ENCODE measurements at regions not wholly inside any gene's neighbourhood (a gene's known extent, or its start where the extent isn't known, plus 50 kb on each side); places are given as distances from the start of the nearest gene placed in this dataset.

DNA sequence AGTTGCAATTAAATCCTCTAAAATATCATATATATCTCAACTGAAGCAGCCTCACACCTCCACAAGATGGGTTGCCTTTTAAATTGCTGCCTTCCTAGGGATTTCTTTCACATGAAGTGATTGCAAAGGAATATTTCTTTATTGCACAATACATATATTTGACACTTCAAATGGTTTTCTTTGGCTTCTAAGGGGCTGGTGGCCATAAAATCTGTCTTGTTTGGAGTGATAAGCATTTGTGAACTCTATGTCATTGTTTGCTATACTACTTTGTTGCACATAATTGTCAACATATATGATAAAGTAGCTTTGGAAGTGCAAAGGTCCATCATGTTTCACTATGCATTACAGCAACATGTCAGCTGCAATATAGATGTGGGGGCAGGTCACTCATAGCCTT lies 2380.9 kb downstream of the PCDH9 start:
- no peak for DNase-seq

DNA sequence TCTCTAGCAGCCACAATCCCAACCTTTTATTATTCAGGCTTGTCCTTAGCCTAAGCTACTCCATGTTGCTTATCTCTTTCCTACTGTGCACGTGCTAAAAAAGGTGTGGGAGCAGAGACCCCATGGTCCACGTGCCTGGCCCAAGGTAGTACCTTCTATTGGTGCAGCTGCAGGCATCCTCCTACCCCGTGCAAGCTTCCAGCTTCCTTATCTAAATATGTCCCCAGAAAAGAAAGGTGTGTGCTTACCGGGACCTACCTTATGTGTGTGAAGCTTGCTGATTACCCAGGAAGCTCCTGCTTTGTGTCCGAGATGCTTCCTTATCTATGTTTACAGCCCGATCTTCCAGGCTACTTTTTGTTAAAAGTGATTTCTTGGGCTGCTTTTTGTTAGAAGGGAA lies 2382.4 kb downstream of the PCDH9 start:
- no peak for DNase-seq

DNA sequence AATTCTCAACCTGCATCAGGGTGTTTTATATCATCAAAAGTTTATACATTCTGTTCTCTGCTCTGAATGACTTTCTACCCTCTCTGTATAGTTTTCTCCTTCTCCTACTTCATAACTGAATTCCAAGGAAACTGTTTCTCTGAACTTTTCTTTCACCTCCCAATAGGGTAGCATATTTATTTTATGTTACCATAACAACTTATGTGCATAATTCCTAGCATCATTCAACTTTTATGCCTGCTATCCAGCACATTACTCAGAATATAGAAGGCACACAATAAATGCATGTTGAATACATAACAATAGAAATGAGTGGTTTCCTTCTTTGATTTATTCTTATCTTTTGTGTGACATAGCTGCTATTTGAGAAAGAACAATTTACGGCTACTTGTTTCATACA lies 2385.0 kb downstream of the PCDH9 start:
- no peak for DNase-seq

DNA sequence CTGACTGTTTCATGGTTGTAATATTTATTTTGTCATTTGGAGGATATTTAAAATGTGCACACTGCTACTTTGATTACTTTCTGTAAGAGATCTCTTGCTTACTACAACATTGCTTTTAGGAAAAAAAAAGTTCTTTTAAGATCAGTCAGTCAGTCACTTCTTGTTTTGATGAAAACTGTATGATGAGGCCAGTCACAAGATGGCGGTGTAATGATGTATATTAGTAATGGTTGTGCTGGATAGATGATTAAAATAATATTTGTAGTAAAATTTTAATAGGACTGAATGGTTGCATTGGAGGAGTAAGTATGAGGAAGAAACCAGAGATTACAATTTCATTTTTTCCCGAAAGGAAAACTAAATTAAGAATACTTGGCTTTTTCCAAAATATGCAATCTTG lies 2411.1 kb downstream of the PCDH9 start:
- no peak for DNase-seq

DNA sequence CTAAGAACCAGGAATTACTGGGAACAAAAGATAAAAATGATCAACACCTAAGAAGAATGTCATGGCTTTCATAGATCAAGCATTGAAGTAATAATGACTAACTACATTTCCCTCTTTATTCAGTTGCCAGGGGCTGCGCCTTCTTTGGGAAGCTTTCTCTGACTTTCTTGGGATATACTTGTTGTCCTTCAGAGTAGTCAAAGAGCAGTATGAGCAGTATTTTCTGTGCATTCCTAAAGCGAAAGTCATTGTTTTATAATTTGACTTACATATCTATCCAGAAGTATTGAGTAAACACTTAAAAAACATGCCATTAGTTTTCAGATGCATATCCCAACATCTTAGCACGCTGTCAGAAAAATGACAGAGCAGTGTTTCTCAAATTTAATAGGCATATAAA lies 2412.4 kb downstream of the PCDH9 start:
- DNase-seq = no peak

DNA sequence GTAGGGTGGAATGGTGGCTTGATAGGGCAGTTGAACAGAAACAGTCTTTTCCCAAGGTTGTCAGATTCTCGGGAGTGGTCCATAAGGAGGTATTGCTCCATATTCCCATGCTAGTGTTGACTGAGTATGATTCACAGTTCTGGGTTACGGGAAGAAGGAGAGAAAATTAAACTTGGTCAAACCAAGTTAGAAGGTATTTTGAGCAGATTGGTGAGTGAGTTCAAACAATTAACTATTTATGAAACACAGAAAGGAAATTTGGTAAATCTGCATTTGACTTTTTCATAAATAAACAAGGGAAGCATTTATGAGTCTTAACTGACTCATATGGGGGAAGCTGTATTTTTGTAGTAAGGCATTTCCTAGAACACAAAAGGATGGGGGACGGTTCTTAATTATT lies 2419.4 kb downstream of the PCDH9 start:
- DNase-seq = no peak

DNA sequence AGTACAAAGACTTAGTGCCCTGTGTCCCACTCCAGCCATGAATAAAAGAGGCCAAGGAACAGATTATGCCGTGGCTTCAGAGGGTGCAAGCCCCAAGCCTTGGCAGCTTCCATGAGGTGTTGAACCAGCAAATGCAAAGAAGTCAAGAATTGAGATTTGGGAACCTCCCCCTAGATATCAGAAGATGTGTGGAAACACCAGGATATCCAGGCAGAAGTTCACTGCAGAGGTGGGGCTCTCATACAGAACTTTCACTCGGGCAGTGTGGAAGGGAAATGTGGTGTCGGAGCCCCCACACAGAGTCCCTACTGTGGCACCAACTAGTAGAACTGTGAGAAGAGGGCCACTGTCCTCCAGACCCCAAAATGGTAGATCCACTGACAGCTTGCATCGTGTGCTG lies 2421.4 kb downstream of the PCDH9 start:
- no peak for DNase-seq

DNA sequence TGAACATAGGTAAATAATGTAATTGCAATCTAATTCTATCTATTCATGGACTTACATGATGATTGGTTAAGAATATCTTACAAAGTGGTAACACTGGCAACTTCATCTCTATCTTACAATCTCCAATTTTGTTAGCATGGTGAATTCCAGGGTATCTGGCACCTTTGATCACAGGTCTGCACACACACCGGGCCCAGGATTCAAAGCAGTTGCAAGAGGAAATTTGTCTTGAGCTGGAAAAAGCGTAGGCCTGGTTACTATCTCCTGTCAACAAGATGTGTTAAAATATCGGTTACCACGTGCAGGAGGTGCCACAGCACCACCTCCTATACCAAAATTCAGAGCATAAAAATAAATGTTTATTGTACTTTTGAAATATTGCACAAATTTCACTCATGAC lies 2428.4 kb downstream of the PCDH9 start:
- DNase-seq = no peak

DNA sequence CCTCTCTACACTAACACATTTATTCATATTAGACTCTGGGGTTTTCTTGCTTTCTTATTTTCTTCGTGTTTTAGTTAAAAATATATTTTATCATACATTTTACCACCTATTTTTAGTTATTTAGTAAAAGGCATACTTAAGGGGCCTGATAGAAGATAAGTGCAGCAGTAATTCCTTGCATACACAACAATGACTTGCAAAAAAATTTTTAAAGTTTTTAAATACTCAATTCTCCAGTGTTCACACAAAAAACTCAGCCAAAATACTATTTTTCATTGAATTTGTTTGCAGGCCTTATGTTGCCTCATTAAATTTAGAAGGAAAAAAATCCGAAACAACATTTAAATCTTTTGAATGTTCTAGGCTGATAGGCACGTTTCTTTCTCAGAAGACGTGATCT lies 2431.7 kb downstream of the PCDH9 start:
- DNase-seq = no peak

DNA sequence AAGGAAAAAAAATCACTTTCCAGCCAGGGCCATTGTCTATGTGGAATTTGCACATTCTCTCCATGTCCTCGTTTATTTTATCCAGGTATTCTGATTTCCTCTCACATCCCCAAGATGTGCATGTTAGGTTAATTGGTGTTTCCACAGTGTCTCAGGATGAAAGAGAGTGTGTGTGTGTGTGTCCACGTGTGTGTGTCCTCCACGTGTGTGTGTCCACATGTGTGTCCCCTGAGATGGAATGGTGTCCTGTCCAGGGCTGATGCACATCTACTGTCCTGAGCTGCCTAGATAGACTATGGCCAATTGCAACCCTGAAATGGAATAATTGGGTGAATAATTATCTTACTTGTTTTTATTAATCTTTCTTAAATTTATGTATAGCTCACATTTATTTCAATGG lies 2436.5 kb downstream of the PCDH9 start:
- no peak for DNase-seq

DNA sequence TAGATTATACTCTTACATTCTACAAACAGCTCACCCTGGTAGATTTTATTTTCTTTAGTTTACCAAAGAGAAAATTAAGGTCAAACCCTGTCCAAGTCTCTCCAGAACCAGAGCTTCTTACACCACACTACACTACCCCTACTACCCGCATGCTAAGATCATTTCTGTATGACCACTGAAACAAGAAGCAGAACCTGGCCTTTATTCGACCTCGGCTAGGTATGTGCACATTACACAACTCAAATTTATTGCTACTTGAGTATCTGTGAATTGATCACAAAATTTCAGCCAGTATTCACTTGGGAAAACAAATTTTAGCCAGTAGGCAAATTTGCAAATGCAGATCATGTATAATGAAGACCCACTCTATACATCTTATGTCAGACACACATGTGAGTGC lies 2437.0 kb downstream of the PCDH9 start:
- DNase-seq = no peak

DNA sequence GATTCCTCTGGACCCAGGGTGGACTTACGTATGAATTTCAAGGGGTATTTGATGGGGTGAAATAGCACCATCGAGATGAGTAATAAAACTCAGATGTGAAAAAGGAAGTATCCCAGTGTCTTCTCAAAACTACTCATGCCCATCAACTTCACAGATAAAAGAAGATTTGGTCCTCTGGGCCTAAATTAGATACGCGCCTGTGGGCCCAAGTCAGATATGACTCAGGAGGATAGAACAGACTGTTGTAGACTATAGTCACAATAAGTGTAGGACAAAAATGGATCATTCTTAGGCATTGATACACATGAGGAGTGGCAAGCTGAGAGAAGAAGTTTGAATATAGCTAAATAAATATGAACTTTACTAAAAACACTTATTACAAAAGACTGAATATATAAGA lies 2438.8 kb downstream of the PCDH9 start:
- DNase-seq = no peak

DNA sequence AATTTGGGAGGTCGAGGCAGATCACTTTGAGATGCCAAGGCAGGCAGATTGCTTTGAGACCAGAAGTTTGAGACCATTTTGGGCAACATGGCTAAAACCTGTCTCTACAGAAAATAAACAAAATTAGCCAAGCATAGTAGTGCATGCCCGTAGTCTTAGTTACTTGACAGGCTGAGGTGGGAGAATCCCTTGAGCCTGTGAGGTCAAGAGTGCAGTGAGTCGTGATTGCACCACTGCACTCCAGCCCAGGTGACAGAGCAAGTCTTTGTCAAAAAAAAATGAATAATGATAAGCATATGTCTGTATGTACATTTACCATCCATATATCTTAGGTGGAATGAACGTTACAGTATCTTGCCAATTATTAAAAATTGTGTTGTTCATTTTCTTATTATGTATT lies 2447.7 kb downstream of the PCDH9 start:
- DNase-seq = no peak

DNA sequence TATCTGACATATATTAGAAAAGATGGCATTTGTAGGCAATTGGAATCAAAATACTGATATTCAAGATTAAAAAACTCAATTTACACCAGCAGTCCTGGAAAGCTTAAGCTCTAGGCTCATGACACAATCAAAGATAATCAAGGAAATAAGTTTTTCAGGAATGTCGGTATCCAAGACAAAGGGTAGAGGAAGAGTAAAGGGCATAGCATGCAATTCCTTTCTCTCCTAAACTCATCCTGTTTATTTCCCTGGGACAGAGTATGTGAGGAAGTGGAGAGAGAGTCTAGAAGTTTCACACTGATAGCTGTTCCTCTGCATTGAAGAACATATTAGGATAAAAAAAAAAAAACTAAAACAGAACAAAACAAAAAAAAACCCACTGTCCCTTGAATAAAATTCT lies 2452.1 kb downstream of the PCDH9 start:
- DNase-seq = no peak

DNA sequence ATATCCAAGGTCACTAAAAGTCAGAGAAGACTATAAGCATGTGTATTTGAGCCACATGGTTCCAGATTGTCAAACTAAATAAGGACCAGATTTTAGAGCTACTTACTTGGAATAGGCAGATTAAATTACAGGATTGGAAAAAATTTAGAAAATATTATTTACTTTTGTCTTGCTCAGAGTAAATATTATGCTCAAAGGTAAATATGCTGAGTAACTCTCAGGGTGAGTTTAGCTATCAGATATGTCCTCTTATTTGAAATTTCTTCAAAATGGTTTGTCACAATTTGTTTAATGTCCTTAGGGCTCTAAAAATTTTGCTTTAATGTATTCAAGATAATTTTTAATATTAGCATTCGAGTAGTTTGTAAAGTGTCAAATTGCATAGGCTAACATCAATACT lies 2455.2 kb downstream of the PCDH9 start:
- no peak for DNase-seq

DNA sequence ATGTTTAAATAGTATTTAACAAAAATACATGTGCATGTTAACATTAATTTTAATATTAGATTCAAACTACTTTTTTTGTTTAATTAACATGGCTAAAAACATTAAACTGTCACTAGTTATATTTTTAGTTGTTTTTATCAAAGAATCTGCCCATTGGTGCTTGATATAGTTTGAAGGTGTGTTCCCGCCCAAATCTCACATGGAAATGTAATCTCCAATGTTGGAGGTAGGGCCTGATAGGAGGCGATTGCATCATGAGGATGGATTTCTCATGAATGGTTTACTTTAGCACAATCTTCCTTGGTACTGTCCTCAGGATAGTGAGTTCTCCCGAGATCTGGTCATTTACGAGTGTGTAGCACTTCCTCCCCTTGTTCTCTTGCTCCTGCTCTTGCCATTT lies 2459.4 kb downstream of the PCDH9 start:
- DNase-seq = no peak

DNA sequence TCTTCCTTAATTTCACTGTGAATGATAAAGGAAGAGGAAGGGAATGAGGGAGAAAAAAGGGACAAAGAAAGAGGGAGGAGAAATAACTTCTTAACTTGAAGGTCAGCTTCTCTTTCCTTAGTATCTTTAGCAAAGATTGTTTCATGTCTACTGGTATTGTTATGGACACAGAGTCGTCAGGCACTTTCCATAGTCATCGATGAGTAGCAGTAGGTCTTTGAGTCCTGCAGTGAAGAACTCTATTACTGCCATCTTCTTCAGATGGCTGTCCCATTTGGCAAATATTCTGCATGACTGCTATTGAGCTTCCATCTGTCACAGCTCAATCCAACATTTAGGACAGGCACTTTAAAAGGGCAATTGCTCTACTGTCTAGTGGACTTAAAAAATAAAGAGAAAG lies 2463.1 kb downstream of the PCDH9 start:
- no peak for DNase-seq

DNA sequence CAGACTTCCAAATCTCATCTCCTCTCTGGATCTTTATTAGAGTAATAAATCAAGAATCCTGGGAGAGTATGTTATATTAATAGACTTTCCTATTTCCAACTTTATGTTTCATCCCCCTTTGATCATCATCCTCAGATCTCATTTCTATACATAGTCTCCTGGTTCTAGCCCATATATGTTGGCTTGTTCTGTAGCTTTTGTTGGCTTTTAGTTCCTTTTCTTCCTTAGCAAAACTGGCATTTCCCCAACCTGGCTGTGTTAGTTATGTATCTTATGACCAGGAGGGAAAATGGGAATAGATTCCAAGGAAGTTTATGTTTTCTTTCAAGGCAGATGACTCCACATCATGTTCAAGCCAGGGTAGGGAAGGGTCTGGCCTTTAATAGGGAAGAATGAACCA lies 2464.5 kb downstream of the PCDH9 start:
- no peak for DNase-seq

DNA sequence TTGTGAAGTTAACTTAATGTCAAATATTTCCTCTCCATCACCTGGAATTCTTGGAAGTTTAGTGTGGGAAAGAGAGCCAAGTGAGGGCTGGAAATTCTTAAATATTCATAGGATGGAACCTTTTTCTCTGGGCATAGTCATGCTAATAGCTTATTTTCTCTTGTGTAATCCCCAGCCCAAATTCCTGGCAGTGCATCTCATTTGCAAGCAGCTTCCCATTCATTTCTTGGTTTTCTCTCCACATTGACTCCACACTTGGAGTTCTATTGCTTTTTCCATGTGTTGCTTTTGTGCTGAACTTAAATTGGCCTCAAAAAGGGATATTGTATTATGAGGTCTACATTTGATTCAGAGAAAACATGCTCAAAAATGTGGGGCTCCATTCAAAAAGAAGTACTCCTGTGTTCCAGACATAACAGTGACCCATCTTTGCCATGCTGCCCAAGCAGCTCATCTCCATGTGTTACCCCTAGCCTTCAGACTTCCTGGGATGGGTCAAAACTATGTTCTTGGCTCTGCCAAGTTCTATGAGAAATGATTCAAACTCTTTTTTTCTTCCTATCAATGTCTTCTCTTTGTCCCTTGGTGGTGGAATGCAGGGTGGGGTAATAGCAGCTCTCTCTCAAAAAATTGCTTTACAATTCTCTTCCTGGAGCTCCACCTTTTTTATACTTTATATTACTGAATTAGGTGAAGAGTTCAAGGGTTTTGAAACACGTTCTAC lies 2471.5 kb downstream of the PCDH9 start:
- DNase-seq = no peak

DNA sequence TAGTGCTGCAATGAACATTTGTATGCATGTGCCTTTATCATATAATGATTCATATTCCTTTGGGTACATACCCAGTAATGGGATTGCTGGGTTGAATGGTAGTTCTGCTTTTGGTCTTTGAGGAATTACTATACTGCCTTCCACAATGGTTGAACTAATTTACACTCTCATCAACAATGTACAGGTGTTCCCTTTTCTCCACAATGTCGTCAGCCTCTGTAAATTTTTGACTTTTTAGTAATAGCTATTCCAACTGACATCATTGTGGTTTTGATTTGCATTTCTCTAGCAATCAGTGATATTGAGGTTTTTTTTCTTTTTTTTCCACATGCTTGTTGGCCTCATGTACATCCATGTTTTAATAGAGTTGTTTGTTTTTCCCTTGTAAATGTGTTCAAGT lies 2473.5 kb downstream of the PCDH9 start:
- DNase-seq = no peak

DNA sequence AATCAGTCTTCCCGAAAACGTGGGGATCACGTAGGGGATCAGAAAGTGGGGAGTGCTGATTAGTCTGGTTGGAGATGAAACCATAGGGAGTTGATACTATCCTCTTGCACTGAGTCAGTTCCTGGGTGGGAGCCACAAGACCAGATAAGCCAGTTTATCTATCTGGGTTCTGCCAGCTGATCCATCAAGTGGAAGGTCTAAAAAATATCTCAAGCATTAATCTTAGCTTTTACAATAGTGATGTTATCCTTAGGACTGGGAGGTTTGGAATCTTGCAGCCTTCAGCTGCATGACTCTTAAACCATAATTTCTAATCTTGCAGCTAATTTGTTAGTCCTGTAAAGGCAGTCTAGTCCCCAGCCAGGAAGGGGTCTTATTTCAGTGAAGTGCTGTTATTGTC lies 2474.2 kb downstream of the PCDH9 start:
- no peak for DNase-seq

DNA sequence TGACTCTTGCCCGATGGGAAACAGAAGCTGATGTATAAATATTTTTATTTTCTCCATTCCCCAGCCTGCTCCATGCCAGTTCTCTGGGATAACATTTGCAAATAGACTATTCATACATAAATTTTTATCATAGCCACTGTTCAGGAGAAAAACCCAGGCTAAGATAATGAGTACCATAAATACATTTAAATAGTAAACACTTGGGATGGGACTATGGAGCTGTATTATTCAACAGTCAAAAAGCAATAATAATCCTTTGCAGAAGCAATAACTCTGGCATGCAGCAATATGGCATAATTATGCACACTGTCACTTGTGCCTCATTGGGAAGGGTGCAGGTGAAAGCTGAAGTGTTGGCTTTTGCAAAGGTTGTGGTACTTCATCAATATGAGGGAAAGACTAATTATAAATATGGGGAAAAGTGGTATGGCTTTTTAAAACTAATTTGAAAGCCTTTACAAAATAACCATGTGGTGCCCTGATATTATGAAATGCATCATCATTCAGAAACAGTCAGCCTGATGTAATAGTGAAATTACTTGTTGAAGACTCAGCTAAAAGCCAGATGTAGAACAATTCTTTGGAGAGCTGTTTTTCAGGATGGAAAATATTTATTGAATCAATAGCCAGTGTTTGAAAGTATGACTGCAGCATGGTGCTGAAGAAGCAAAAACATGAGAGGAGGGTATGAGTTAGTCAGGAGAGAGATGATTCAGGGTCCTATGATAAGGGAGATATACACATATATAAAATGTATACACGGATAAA lies 2476.7 kb downstream of the PCDH9 start:
- no peak for DNase-seq

DNA sequence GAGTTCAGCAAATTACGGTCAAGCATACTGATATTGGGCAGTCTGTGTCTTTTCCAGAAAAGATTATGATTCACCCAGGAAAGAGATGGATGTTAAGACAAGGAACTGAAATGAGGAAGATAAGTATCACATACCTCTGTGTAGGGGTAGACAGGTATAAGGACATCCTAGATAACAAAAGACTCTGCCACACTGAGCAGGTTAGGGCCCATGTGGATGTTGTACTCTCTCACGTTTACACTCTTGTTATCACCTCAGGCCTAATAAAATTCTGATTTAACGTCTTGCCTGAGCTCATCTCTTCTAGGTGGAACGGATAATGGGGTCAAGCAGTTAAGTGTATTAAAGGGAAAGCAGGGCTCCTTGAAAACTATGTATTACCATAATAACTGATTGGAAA lies 2480.8 kb downstream of the PCDH9 start:
- no peak for DNase-seq

DNA sequence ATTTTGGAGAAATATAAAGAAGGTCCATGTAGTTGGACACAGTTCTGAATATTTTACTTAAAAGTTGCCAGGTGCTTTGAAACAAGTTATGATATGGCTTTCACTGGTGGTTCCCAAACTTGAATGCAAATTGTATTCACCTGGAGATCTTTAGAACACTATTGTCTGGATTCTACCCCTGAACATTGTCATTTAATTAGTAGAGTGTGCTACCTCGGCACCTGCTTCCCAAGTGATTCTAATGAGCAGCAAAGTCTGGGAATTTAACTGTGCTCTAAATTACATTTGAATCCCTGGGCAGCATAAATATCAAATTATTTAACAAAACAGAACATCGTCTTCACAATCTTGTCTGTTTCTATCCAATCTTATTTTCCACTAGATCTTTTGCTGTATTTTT lies 2483.3 kb downstream of the PCDH9 start:
- DNase-seq = no peak

DNA sequence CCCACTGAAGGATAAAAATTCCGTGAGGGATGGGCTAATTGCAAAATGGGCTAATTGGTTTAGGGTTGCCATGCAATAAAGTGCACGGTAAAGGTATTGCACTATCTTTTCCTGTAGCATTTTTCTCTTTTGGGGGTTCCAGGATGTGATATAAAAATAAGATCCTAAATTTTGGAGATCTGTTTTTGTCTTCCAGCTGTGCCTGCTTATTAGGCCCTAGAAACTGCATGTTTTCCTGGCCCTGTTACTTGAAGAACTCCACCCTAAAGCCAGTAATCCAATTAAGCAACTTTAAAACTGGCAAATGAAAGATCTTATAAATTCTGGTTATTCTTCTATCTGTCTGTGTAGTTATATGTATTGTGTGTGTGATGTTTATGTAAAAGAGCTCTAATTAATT lies 2489.6 kb downstream of the PCDH9 start:
- no peak for DNase-seq
